ENCODE measurements at regions not wholly inside any gene's neighbourhood (a gene's known extent, or its start where the extent isn't known, plus 50 kb on each side); places are given as distances from the start of the nearest gene placed in this dataset.

- intact Hi-C loops (cut with DNase I): no loop called here
- 78 to 90% (median 84%) methylated on average over 2 of the region's 2 CpGs for WGBS, 4 donors
- no peak for ATAC-seq
These were observed 273.5 kb upstream of the ADGRL3 start for GRCh38 chr4:60926624-60927023.

DNA sequence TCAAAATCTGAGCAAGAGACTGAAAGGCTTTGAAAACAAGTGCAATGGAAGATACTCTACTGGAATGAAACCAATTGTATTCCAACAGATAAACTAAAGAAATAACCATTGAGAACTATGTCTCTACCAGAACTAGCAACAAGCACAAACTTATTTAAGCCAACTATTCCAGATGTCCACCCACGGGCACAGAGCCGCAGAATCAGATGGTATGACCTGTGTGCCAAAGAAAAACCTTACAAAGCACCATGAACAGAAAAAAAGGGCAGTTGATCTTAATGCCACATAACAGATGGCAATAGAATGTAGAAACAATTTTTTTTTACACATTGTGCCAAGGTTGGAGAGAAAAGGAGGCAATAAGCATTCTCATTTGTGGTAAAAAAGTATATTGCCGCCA is 269.3 kb upstream of the ADGRL3 start:
- no peaks in the 10 kb centered on the region for H3K27me3 ChIP-seq
- 85 to 96% (median 89%) methylated on average over 3 of the region's 3 CpGs for WGBS, 4 donors
- intact Hi-C loops (cut with DNase I): no loop called here

More at GRCh38 chr4:60926624-60927023, 273.5 kb upstream of the ADGRL3 start:
- Histone ChIP-seq H3K9me3 (no peaks in the 10 kb centered on the region), H3K4me3 (no peak overlapping the region), H3K27ac (no peak overlapping the region), H3K27me3 (no peaks in the 10 kb centered on the region), H3K4me1 (no peaks in the 10 kb centered on the region), H3K36me3 (no peaks in the 10 kb centered on the region)
- TF ChIP-seq POLR2A (IDR thresholded peaks at IDR 0.05): no peak
- TF ChIP-seq, protein P1, sequence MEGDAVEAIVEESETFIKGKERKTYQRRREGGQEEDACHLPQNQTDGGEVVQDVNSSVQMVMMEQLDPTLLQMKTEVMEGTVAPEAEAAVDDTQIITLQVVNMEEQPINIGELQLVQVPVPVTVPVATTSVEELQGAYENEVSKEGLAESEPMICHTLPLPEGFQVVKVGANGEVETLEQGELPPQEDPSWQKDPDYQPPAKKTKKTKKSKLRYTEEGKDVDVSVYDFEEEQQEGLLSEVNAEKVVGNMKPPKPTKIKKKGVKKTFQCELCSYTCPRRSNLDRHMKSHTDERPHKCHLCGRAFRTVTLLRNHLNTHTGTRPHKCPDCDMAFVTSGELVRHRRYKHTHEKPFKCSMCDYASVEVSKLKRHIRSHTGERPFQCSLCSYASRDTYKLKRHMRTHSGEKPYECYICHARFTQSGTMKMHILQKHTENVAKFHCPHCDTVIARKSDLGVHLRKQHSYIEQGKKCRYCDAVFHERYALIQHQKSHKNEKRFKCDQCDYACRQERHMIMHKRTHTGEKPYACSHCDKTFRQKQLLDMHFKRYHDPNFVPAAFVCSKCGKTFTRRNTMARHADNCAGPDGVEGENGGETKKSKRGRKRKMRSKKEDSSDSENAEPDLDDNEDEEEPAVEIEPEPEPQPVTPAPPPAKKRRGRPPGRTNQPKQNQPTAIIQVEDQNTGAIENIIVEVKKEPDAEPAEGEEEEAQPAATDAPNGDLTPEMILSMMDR (IDR thresholded peaks at IDR 0.05): no peak
- DNase-seq: no peak

GRCh38 chr4:60934566-60935295 is 265.4 kb upstream of the ADGRL3 start:
- no peak overlapping the region for H3K27ac ChIP-seq
- H3K9me3 ChIP-seq: peaks cover 0 to 4% (median 0%) of the 10 kb centered on the region in 12 donors
- TF ChIP-seq POLR2A (IDR thresholded peaks at IDR 0.05): no peak
- TF ChIP-seq, protein P1 (IDR thresholded peaks at IDR 0.05): no peak
- no peak for DNase-seq
- H3K36me3 ChIP-seq: no peaks in the 10 kb centered on the region
- no peak for ATAC-seq
- no peak overlapping the region for H3K4me3 ChIP-seq
- H3K27me3 ChIP-seq: no peaks in the 10 kb centered on the region
- intact Hi-C loops (cut with DNase I): no loop called here
- H3K4me1 ChIP-seq: no peaks in the 10 kb centered on the region
- WGBS, 4 donors: 51 to 63% (median 56%) methylated on average over 4 of the region's 4 CpGs

More for the DNA sequence above, 269.3 kb upstream of the ADGRL3 start:
- no peaks in the 10 kb centered on the region for H3K4me1 ChIP-seq
- H3K9me3 ChIP-seq: peaks cover 0 to 4% (median 0%) of the 10 kb centered on the region in 12 donors
- no peak for TF ChIP-seq POLR2A (IDR thresholded peaks at IDR 0.05)
- TF ChIP-seq, protein P1 (IDR thresholded peaks at IDR 0.05): no peak
- no peak for ATAC-seq
- DNase-seq: no peak
- H3K36me3 ChIP-seq: no peaks in the 10 kb centered on the region
- no peak overlapping the region for H3K4me3 ChIP-seq
- H3K27ac ChIP-seq: no peak overlapping the region

- TF ChIP-seq, protein P1 (IDR thresholded peaks at IDR 0.05): no peak
- TF ChIP-seq POLR2A (IDR thresholded peaks at IDR 0.05): no peak
- H3K9me3 ChIP-seq: peaks cover 0 to 4% (median 0%) of the 10 kb centered on the region in 12 donors
- 45 to 98% (median 79%) methylated on average over 1 of the region's 1 CpG for WGBS, 4 donors
- ATAC-seq: no peak
- H3K4me1 ChIP-seq: no peaks in the 10 kb centered on the region
- no peak for DNase-seq
- H3K4me3 ChIP-seq: no peak overlapping the region
- no peak overlapping the region for H3K27ac ChIP-seq
- no peaks in the 10 kb centered on the region for H3K36me3 ChIP-seq
- H3K27me3 ChIP-seq: no peaks in the 10 kb centered on the region
- intact Hi-C loops (cut with DNase I): no loop called here
These were observed 261.9 kb upstream of the ADGRL3 start for GRCh38 chr4:60938181-60938580.

Measured in heart left ventricle (tissue), 16 donors.